Neural progenitor cell (in vitro differentiated cells): ENCODE measurements at regions not wholly inside any gene's neighbourhood (a gene's known extent, or its start where the extent isn't known, plus 50 kb on each side); places are given as distances from the start of the nearest gene placed in this dataset.

Experiments used
- DNase-seq: peaks from one replicate; pipeline ENCODE4 v3.0.0-alpha.2; 2016; ENCODE audit warnings: low spot score
- H2AFZ ChIP-seq: fragments of 200-600 bp; sonication (generic); replicated peaks from 2 replicates; pipeline ENCODE4 v1.6.1; 2016; ENCODE audit warnings: antibody characterized with exemption
- H3F3A ChIP-seq: fragments of 200-600 bp; sonication (generic); 2 replicates; pipeline ENCODE4 v1.6.1; 2016; ENCODE audit warnings: antibody characterized with exemption, low read depth
- H3K27ac ChIP-seq: fragments of 200-600 bp; sonication (generic); 2 replicates; pipeline ENCODE4 v1.5.1; 2016; ENCODE audit warnings: mild to moderate bottlenecking
- H3K27me3 ChIP-seq: fragments of 200-600 bp; sonication (generic); 2 replicates; pipeline ENCODE4 v1.6.1; 2016; ENCODE audit warnings: mild to moderate bottlenecking, moderate library complexity
- H3K36me3 ChIP-seq: fragments of 200-600 bp; sonication (generic); 2 replicates; pipeline ENCODE4 v1.5.1; 2016
- H3K4me1 ChIP-seq: fragments of 200-600 bp; sonication (generic); 2 replicates; pipeline ENCODE4 v1.6.1; 2016; ENCODE audit warnings: mixed run types
- H3K4me2 ChIP-seq: fragments of 200-600 bp; sonication (generic); 2 replicates; pipeline ENCODE4 v1.6.1; 2016
- H3K4me3 ChIP-seq: fragments of 200-600 bp; sonication (generic); 2 replicates; pipeline ENCODE4 v1.5.1; 2016
- H3K79me2 ChIP-seq: fragments of 200-600 bp; sonication (generic); 2 replicates; pipeline ENCODE4 v1.6.1; 2016; ENCODE audit warnings: low read depth
- H3K9ac ChIP-seq: fragments of 200-600 bp; sonication (generic); 2 replicates; pipeline ENCODE4 v1.6.1; 2016
- H3K9me3 ChIP-seq: fragments of 200-600 bp; sonication (generic); 2 replicates; pipeline ENCODE4 v1.5.1; 2016; ENCODE audit warnings: low read depth
- H4K20me1 ChIP-seq: fragments of 200-600 bp; sonication (generic); 2 replicates; pipeline ENCODE4 v1.6.1; 2016; ENCODE audit warnings: low read depth
- H3K27ac Mint-ChIP-seq: 3 replicates; pipeline ENCODE4 v1.8.0; 2021; ENCODE audit warnings: mixed read lengths
- H3K27me3 Mint-ChIP-seq: 2 replicates; pipeline ENCODE4 v1.8.0; 2022; ENCODE audit warnings: low read depth, mild to moderate bottlenecking, inconsistent platforms, moderate library complexity, mixed read lengths; ENCODE audit not compliant: insufficient read depth
- H3K36me3 Mint-ChIP-seq: 3 replicates; pipeline ENCODE4 v1.8.0; 2021; ENCODE audit warnings: mixed read lengths
- H3K4me1 Mint-ChIP-seq: 3 replicates; pipeline ENCODE4 v1.8.0; 2021; ENCODE audit warnings: mixed read lengths
- H3K4me3 Mint-ChIP-seq: 3 replicates; pipeline ENCODE4 v1.8.0; 2021; ENCODE audit warnings: mild to moderate bottlenecking, moderate library complexity, mixed read lengths
- H3K9me3 Mint-ChIP-seq: 3 replicates; pipeline ENCODE4 v1.8.0; 2020; ENCODE audit warnings: mixed read lengths
- EZH2 ChIP-seq: fragments of 200-600 bp; sonication (generic); IDR thresholded peaks from 2 replicates; pipeline ENCODE4 v1.6.1; 2017; ENCODE audit warnings: antibody characterized with exemption, mild to moderate bottlenecking, moderate library complexity
- EZH2phosphoT487 ChIP-seq: fragments of 200-600 bp; sonication (generic); IDR thresholded peaks from 2 replicates; pipeline ENCODE4 v1.6.1; 2017; ENCODE audit warnings: antibody characterized with exemption
- TF ChIP-seq, protein P1 (sequence below): fragments of 200-600 bp; sonication (generic); IDR thresholded peaks from 2 replicates; pipeline ENCODE4 v1.5.1; 2017; ENCODE audit warnings: antibody characterized with exemption, mild to moderate bottlenecking

DNA sequence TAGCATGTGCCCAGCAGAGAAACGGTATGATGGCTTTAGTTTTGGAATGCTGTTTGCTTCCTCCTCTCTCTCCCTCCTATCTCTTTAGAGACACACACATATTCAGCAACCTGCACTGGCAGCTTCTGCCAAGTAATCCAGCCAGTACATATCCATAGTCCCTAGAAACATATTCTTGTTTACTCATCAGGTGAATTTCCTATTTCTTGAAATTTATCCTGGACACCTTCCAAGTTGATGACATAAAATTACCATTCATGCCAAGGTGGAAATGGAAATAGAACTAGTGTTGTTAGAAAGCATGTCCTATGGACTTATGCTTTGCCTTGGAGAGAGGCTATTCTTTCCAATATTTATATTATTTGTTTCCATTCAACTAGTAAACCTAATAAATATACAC lies 50.9 kb upstream of the RGPD4 start:
- Mint-ChIP-seq H3K4me1 (peaks cover 6% of the 10 kb centered on the region), H3K4me3 (no peak overlapping the region), H3K9me3 (no peaks in the 10 kb centered on the region), H3K27me3 (peaks cover 5% of the 10 kb centered on the region), H3K36me3 (no peaks in the 10 kb centered on the region), H3K27ac (no peak overlapping the region)
- H3K27me3 ChIP-seq: no peaks in the 10 kb centered on the region
- H2AFZ ChIP-seq: no peak overlapping the region
- no peak for DNase-seq
- no peak overlapping the region for H3K27ac ChIP-seq
- no peaks in the 10 kb centered on the region for H3K79me2 ChIP-seq
- H3K9ac ChIP-seq: no peak overlapping the region
- no peaks in the 10 kb centered on the region for H3K36me3 ChIP-seq
- TF ChIP-seq, protein P1, sequence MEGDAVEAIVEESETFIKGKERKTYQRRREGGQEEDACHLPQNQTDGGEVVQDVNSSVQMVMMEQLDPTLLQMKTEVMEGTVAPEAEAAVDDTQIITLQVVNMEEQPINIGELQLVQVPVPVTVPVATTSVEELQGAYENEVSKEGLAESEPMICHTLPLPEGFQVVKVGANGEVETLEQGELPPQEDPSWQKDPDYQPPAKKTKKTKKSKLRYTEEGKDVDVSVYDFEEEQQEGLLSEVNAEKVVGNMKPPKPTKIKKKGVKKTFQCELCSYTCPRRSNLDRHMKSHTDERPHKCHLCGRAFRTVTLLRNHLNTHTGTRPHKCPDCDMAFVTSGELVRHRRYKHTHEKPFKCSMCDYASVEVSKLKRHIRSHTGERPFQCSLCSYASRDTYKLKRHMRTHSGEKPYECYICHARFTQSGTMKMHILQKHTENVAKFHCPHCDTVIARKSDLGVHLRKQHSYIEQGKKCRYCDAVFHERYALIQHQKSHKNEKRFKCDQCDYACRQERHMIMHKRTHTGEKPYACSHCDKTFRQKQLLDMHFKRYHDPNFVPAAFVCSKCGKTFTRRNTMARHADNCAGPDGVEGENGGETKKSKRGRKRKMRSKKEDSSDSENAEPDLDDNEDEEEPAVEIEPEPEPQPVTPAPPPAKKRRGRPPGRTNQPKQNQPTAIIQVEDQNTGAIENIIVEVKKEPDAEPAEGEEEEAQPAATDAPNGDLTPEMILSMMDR: no peak
- TF ChIP-seq EZH2phosphoT487: no peak
- no peak for TF ChIP-seq EZH2
- H4K20me1 ChIP-seq: no peaks in the 10 kb centered on the region
- H3K4me3 ChIP-seq: no peak overlapping the region
- H3F3A ChIP-seq: no peaks in the 10 kb centered on the region
- no peaks in the 10 kb centered on the region for H3K9me3 ChIP-seq
- H3K4me2 ChIP-seq: no peak overlapping the region
- no peaks in the 10 kb centered on the region for H3K4me1 ChIP-seq

DNA sequence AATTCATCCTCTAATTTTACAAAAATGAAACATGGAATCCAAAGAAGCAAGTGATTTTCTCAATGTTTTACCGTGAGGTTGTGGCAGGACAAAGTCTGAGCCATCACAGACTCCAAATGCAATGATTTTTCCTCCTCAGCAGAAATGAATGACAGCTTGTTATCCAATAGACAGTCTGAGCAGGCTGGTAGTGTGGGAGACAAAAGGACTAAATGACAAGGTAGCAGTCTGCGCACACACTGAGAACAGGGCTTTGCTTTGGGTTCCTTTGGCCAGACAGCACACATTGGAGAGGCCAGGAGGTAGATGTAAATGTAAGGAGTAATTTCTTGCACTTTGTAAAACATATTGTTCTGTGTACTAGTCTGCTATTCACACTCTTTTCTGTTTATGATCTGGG lies 50.3 kb upstream of the RGPD4 start:
- peaks cover 6% of the 10 kb centered on the region for H3K4me1 Mint-ChIP-seq

More for the DNA sequence above, 50.3 kb upstream of the RGPD4 start:
- H3K9me3 ChIP-seq: no peaks in the 10 kb centered on the region
- H3K4me3 Mint-ChIP-seq: no peak overlapping the region
- H3K36me3 ChIP-seq: no peaks in the 10 kb centered on the region
- peaks cover 3% of the 10 kb centered on the region for H3K27me3 Mint-ChIP-seq
- H3K27me3 ChIP-seq: no peaks in the 10 kb centered on the region
- H3K4me2 ChIP-seq: no peak overlapping the region
- H3F3A ChIP-seq: no peaks in the 10 kb centered on the region
- TF ChIP-seq, protein P1: no peak
- TF ChIP-seq EZH2 (no peak), EZH2phosphoT487 (no peak)
- no peaks in the 10 kb centered on the region for H4K20me1 ChIP-seq
- no peak overlapping the region for H3K4me3 ChIP-seq
- no peaks in the 10 kb centered on the region for H3K9me3 Mint-ChIP-seq
- no peaks in the 10 kb centered on the region for H3K4me1 ChIP-seq
- H2AFZ ChIP-seq: no peak overlapping the region
- H3K79me2 ChIP-seq: no peaks in the 10 kb centered on the region
- H3K9ac ChIP-seq: no peak overlapping the region
- H3K36me3 Mint-ChIP-seq: no peaks in the 10 kb centered on the region
- DNase-seq: no peak
- no peak overlapping the region for H3K27ac ChIP-seq
- H3K27ac Mint-ChIP-seq: no peak overlapping the region
